OCI-LY7 (cell line): ENCODE measurements at regions not wholly inside any gene's neighbourhood (a gene's known extent, or its start where the extent isn't known, plus 50 kb on each side); places are given as distances from the start of the nearest gene placed in this dataset.

Source experiments
- BruUV-seq: library from RNA; stranded (reverse); fragments of 400-500 nt; replicated peaks from 2 replicates; lab custom pipeline; 2021; lab: Mats Ljungman, UMichigan
- CTCF ChIA-PET: fragments of 300-600 bp; sonication (Branson Sonifier 250); formaldehyde crosslinking; loops from one replicate; lab custom pipeline; 2022; ENCODE audit warnings: antibody characterized with exemption; ENCODE audit not compliant: unreplicated experiment; lab: Charles Lee
- POLR2A ChIA-PET: fragments of 300-600 bp; sonication (Branson Sonifier 250); formaldehyde crosslinking; loops from one replicate; lab custom pipeline; 2022; ENCODE audit warnings: antibody characterized with exemption; lab: Charles Lee
- DNase-seq: peaks from one replicate; pipeline ENCODE4 v3.0.0-alpha.2; 2015; ENCODE audit warnings: low spot score
- H2AFZ ChIP-seq: fragments of 200-600 bp; sonication (generic), shearing (Covaris generic); 2 replicates; pipeline ENCODE4 v1.6.1; 2014; ENCODE audit warnings: mild to moderate bottlenecking, antibody characterized with exemption, low read length, moderate library complexity
- H3K27ac ChIP-seq: fragments of 200-600 bp; sonication (generic); 2 replicates; pipeline ENCODE4 v1.5.1; 2014; ENCODE audit warnings: mixed run types, low read depth, mild to moderate bottlenecking, moderate library complexity, low read length, inconsistent platforms; ENCODE audit not compliant: poor library complexity, severe bottlenecking
- H3K36me3 ChIP-seq: fragments of 200-600 bp; sonication (generic); 2 replicates; pipeline ENCODE4 v1.6.1; 2014; ENCODE audit warnings: mild to moderate bottlenecking, antibody characterized with exemption, low read length, moderate library complexity, mixed read lengths; ENCODE audit not compliant: insufficient read depth
- H3K4me1 ChIP-seq: fragments of 200-600 bp; sonication (generic); 2 replicates; pipeline ENCODE4 v1.5.1; 2014; ENCODE audit warnings: mild to moderate bottlenecking, low read length; ENCODE audit not compliant: insufficient read depth, poor library complexity, severe bottlenecking
- H3K4me2 ChIP-seq: fragments of 200-600 bp; sonication (generic); 2 replicates; pipeline ENCODE4 v1.6.1; 2014; ENCODE audit warnings: mild to moderate bottlenecking, low read length
- H3K4me3 ChIP-seq: fragments of 200-600 bp; sonication (generic); 2 replicates; pipeline ENCODE4 v1.5.1; 2014; ENCODE audit warnings: mild to moderate bottlenecking, low read depth, low read length; ENCODE audit not compliant: poor library complexity, severe bottlenecking
- H3K79me2 ChIP-seq: fragments of 200-600 bp; sonication (generic); 2 replicates; pipeline ENCODE4 v1.6.1; 2016; ENCODE audit warnings: low read depth, mild to moderate bottlenecking, low read length, moderate library complexity, mixed read lengths; ENCODE audit not compliant: insufficient read depth
- H3K9me2 ChIP-seq: fragments of 200-600 bp; sonication (generic); 2 replicates; pipeline ENCODE4 v1.6.1; 2016; ENCODE audit warnings: mild to moderate bottlenecking, low read length, mixed read lengths; ENCODE audit not compliant: insufficient read depth
- H3K9me3 ChIP-seq: fragments of 200-600 bp; sonication (generic); 2 replicates; pipeline ENCODE4 v1.6.1; 2014; ENCODE audit warnings: mild to moderate bottlenecking, mixed run types, low read length, mixed read lengths
- H4K20me1 ChIP-seq: fragments of 200-600 bp; sonication (generic); 2 replicates; pipeline ENCODE4 v1.6.1; 2014; ENCODE audit warnings: mild to moderate bottlenecking, antibody characterized with exemption, low read length, moderate library complexity, mixed read lengths; ENCODE audit not compliant: insufficient read depth
- EZH2phosphoT487 ChIP-seq: fragments of 200-600 bp; sonication (generic); IDR thresholded peaks from 2 replicates; pipeline ENCODE4 v1.6.1; 2018; ENCODE audit warnings: low read depth, borderline replicate concordance, mild to moderate bottlenecking, mixed run types, antibody characterized with exemption, low read length, moderate library complexity, mixed read lengths
- intact Hi-C: fragments of 100-400 bp; cut with micrococcal nuclease; formaldehyde crosslinking; loops from one replicate; pipeline ENCODE4 v1.10.0; 2022; ENCODE audit not compliant: unreplicated experiment
- TF ChIP-seq, protein P1 (sequence below): fragments of 200-600 bp; sonication (generic); conservative IDR thresholded peaks from 2 replicates; pipeline ENCODE4 v1.5.1; 2014; ENCODE audit warnings: mild to moderate bottlenecking, antibody characterized with exemption, low read length, moderate library complexity, mixed read lengths

DNA sequence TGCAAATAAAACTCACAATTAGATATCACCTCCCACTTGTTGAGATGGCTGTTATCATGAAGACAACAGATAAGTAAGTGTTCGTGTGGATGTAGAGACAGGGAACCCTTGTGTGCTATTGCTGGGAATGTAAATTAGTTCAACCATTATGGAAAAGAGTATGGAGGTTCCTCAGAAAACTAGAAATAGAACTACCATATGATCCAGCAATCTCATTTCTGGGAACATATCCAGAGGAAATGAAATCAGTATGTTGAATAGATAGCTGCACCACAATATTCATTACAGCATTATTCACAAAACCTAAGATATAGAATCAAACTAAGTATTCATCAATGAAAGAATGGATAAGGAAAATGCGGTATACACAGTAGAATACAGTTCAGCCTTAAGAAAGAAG lies 418.7 kb upstream of the CNTN6 start:
- no peaks in the 10 kb centered on the region for H3K9me2 ChIP-seq
- ChIA-PET CTCF (no interaction called here), POLR2A (no interaction called here)
- no peak overlapping the region for H2AFZ ChIP-seq
- TF ChIP-seq EZH2phosphoT487 = no peak
- TF ChIP-seq, protein P1, sequence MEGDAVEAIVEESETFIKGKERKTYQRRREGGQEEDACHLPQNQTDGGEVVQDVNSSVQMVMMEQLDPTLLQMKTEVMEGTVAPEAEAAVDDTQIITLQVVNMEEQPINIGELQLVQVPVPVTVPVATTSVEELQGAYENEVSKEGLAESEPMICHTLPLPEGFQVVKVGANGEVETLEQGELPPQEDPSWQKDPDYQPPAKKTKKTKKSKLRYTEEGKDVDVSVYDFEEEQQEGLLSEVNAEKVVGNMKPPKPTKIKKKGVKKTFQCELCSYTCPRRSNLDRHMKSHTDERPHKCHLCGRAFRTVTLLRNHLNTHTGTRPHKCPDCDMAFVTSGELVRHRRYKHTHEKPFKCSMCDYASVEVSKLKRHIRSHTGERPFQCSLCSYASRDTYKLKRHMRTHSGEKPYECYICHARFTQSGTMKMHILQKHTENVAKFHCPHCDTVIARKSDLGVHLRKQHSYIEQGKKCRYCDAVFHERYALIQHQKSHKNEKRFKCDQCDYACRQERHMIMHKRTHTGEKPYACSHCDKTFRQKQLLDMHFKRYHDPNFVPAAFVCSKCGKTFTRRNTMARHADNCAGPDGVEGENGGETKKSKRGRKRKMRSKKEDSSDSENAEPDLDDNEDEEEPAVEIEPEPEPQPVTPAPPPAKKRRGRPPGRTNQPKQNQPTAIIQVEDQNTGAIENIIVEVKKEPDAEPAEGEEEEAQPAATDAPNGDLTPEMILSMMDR = no peak
- H4K20me1 ChIP-seq = no peaks in the 10 kb centered on the region
- H3K36me3 ChIP-seq = no peaks in the 10 kb centered on the region
- H3K4me3 ChIP-seq = no peak overlapping the region
- intact Hi-C loops = no loop called here
- H3K9me3 ChIP-seq = no peaks in the 10 kb centered on the region
- no peak overlapping the region for H3K27ac ChIP-seq
- no TSS peak for BruUV-seq
- no peak for DNase-seq
- H3K4me1 ChIP-seq = no peaks in the 10 kb centered on the region
- no peaks in the 10 kb centered on the region for H3K79me2 ChIP-seq
- H3K4me2 ChIP-seq = no peak overlapping the region

DNA sequence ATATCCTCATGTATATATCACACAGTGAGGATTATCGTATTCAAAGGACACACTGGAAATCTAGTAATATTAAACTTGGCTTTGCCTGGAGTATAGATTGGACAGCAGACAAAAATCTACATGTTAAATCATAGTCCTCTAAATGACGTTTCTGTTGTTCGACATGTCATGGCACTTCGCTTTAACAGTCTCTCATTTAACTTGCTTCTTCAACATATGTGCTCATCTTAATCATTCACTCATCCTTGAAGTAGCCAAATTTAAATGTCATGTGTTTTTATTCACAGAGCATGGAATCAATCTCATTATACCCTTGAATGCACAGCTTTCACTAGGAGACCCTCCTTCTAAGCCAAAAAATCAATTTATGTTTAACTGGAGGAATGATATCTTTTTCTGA lies 417.0 kb upstream of the CNTN6 start:
- ChIA-PET CTCF (no interaction called here), POLR2A (no interaction called here)
- BruUV-seq = no TSS peak
- H3K27ac ChIP-seq = no peak overlapping the region
- no peak overlapping the region for H3K4me3 ChIP-seq
- no peak overlapping the region for H2AFZ ChIP-seq
- no peaks in the 10 kb centered on the region for H3K9me2 ChIP-seq
- TF ChIP-seq EZH2phosphoT487 = no peak
- TF ChIP-seq, protein P1 = no peak
- no peaks in the 10 kb centered on the region for H3K79me2 ChIP-seq
- intact Hi-C loops = no loop called here
- H3K4me2 ChIP-seq = no peak overlapping the region
- no peaks in the 10 kb centered on the region for H3K4me1 ChIP-seq
- no peak for DNase-seq
- H3K9me3 ChIP-seq = no peaks in the 10 kb centered on the region
- no peaks in the 10 kb centered on the region for H4K20me1 ChIP-seq
- no peaks in the 10 kb centered on the region for H3K36me3 ChIP-seq

- POLR2A ChIA-PET = no interaction called here
- BruUV-seq = no TSS peak
Measured at GRCh38 chr3:683770-684169, 409.1 kb upstream of the CNTN6 start.

More at GRCh38 chr3:683770-684169, 409.1 kb upstream of the CNTN6 start:
- intact Hi-C loops = no loop called here
- DNase-seq = no peak
- Histone ChIP-seq H3K9me2 (no peaks in the 10 kb centered on the region), H3K27ac (no peak overlapping the region), H3K4me1 (no peaks in the 10 kb centered on the region), H2AFZ (no peak overlapping the region), H4K20me1 (no peaks in the 10 kb centered on the region), H3K4me2 (no peak overlapping the region), H3K79me2 (no peaks in the 10 kb centered on the region), H3K4me3 (no peak overlapping the region), H3K36me3 (no peaks in the 10 kb centered on the region), H3K9me3 (no peaks in the 10 kb centered on the region)
- TF ChIP-seq, protein P1 = no peak
- TF ChIP-seq EZH2phosphoT487 = no peak
- CTCF ChIA-PET = no interaction called here
